HG02759 (cell line): ENCODE measurements at regions not wholly inside any gene's neighbourhood (a gene's known extent, or its start where the extent isn't known, plus 50 kb on each side); places are given as distances from the start of the nearest gene placed in this dataset.

Experiments used
- ATAC-seq: cut with Tn5 transposase; IDR thresholded peaks from one replicate; pipeline ENCODE4 v1.9.1; 2021; ENCODE audit warnings: mild to moderate bottlenecking, moderate library complexity; ENCODE audit not compliant: unreplicated experiment

GRCh38 chr2:242022550-242023290 is 153.2 kb downstream of the RTP5 start:
- no peak for ATAC-seq

GRCh38 chr2:242024751-242025355 is 155.3 kb downstream of the RTP5 start:
- no peak for ATAC-seq

GRCh38 chr2:242027676-242028450 is 158.3 kb downstream of the RTP5 start:
- ATAC-seq = no peak

GRCh38 chr2:242029422-242030225 is 160.1 kb downstream of the RTP5 start:
- no peak for ATAC-seq

- no peak for ATAC-seq
These were observed 160.7 kb downstream of the RTP5 start for GRCh38 chr2:242030226-242030575.

- ATAC-seq = no peak
These were observed 161.3 kb downstream of the RTP5 start for GRCh38 chr2:242030858-242031257.

GRCh38 chr2:242031481-242032019 is 162.0 kb downstream of the RTP5 start:
- no peak for ATAC-seq

GRCh38 chr2:242032780-242033656 is 163.5 kb downstream of the RTP5 start:
- no peak for ATAC-seq

GRCh38 chr2:242034138-242034537 is 164.6 kb downstream of the RTP5 start:
- ATAC-seq = no peak

- ATAC-seq = no peak
These were observed 165.7 kb downstream of the RTP5 start for GRCh38 chr2:242034996-242035814.

GRCh38 chr2:242035858-242036652 is 166.5 kb downstream of the RTP5 start:
- no peak for ATAC-seq

GRCh38 chr2:242036653-242036950 is 167.1 kb downstream of the RTP5 start:
- no peak for ATAC-seq

GRCh38 chr2:242038166-242038927 is 168.8 kb downstream of the RTP5 start:
- no peak for ATAC-seq

- ATAC-seq = no peak
These were observed 169.4 kb downstream of the RTP5 start for GRCh38 chr2:242038928-242039341.

GRCh38 chr2:242040303-242040655 is 170.8 kb downstream of the RTP5 start:
- ATAC-seq = no peak

GRCh38 chr2:242040681-242041080 is 171.2 kb downstream of the RTP5 start:
- ATAC-seq = no peak

GRCh38 chr2:242041816-242042215 is 172.3 kb downstream of the RTP5 start:
- ATAC-seq = no peak
